CD8-positive, alpha-beta memory T cell (primary cell): ENCODE measurements at regions not wholly inside any gene's neighbourhood (a gene's known extent, or its start where the extent isn't known, plus 50 kb on each side); places are given as distances from the start of the nearest gene placed in this dataset.

Experiments used
- CTCF ChIA-PET: fragments of 350-600 bp; sonication (Branson Sonifier 250); formaldehyde crosslinking; loops from one replicate; lab custom pipeline; 2021; ENCODE audit warnings: antibody characterized with exemption; lab: Charles Lee
- POLR2A ChIA-PET: fragments of 350-600 bp; sonication (Branson Sonifier 250); formaldehyde crosslinking; loops from one replicate; lab custom pipeline; 2021; ENCODE audit warnings: antibody characterized with exemption; lab: Charles Lee
- DNase-seq, 5 donors: peaks; one replicate each; pipeline versions ENCODE4 v3.0.0 to v3.0.0-alpha.2; 2020 to 2022; ENCODE audit warnings: mixed read lengths in 1 of 5
- H3K27ac ChIP-seq: one replicate; pipeline ENCODE4 v1.7.0; 2013; ENCODE audit warnings: low read depth, mild to moderate bottlenecking, low read length, moderate library complexity
- H3K27me3 ChIP-seq: 2 replicates; pipeline ENCODE4 v1.7.0; 2013; ENCODE audit warnings: low read length, mild to moderate bottlenecking; ENCODE audit not compliant: insufficient read depth, poor library complexity, severe bottlenecking
- H3K36me3 ChIP-seq: 2 replicates; pipeline ENCODE4 v1.7.0; 2013; ENCODE audit warnings: mild to moderate bottlenecking, low read length, moderate library complexity; ENCODE audit not compliant: insufficient read depth
- H3K4me1 ChIP-seq: 2 replicates; pipeline ENCODE4 v1.7.0; 2013; ENCODE audit warnings: mild to moderate bottlenecking, low read length, moderate library complexity; ENCODE audit not compliant: insufficient read depth
- H3K4me3 ChIP-seq: 2 replicates; pipeline ENCODE4 v1.7.0; 2013; ENCODE audit warnings: mild to moderate bottlenecking, low read length
- H3K9me3 ChIP-seq: 2 replicates; pipeline ENCODE4 v1.7.0; 2013; ENCODE audit warnings: mild to moderate bottlenecking, low read length
- H3K27ac Mint-ChIP-seq, 8 donors: one replicate each; pipeline ENCODE4 v1.8.0; 2020 to 2021; ENCODE audit warnings: mixed read lengths in 8 of 8, mild to moderate bottlenecking in 6 of 8, inconsistent platforms in 3 of 8, moderate library complexity in 3 of 8
- H3K27me3 Mint-ChIP-seq, 2 donors: one replicate each; pipeline ENCODE4 v1.8.0; 2020 to 2021; ENCODE audit warnings: mixed read lengths in 2 of 2, mild to moderate bottlenecking in 1 of 2, moderate library complexity in 1 of 2
- H3K36me3 Mint-ChIP-seq, 3 donors: one replicate each; pipeline ENCODE4 v1.8.0; 2020 to 2021; ENCODE audit warnings: mixed read lengths in 3 of 3, inconsistent platforms in 1 of 3, mild to moderate bottlenecking in 1 of 3
- H3K4me1 Mint-ChIP-seq, 3 donors: one replicate each; pipeline ENCODE4 v1.8.0; 2020 to 2021; ENCODE audit warnings: mixed read lengths in 3 of 3, inconsistent platforms in 1 of 3, mild to moderate bottlenecking in 1 of 3
- H3K4me3 Mint-ChIP-seq, 7 donors: one replicate each; pipeline ENCODE4 v1.8.0; 2020 to 2021; ENCODE audit warnings: mixed read lengths in 7 of 7, mild to moderate bottlenecking in 6 of 7, moderate library complexity in 4 of 7, inconsistent platforms in 2 of 7
- H3K9me3 Mint-ChIP-seq, 5 donors: one replicate each; pipeline ENCODE4 v1.8.0; 2020 to 2022; ENCODE audit warnings: mixed read lengths in 5 of 5, mild to moderate bottlenecking in 3 of 5, moderate library complexity in 2 of 5, inconsistent platforms in 1 of 5

DNA sequence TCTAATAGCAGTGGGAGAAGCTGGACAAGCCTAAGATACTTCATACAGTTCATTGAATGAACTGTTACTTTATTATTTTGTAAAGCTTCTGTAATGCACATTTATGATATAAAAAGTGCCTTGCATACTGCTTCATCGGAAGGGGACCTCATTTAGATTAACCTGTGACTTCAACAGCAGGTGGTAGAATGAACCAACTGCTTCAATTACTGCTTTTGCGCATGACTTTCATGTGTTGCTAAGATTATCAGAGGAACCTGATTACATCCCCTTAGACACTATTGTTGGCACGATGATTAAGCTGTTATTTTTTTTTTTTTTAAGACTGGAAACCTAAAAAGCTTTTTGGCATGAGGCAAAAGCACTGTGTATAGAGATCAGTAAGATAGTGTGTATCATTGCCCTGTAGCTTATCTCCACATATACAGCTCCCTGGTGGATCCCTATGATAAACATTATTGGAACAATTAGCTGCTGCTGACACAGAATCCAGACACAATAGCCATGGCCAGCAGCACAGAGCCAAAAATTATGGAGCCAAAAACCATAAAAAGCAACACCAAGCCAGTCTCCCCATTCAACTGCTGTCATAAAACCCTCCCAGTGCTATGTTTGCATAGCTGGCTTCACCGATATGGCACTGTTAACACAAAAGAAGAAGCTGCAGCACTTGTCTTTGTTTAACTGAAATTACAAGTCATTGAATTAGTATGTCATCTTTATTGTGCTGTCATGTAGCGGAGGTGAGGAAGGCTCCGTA, 731.6 kb upstream of the MMS22L start:
- Mint-ChIP-seq H3K4me3 (no peak overlapping the region), H3K9me3 (peaks cover 0 to 23% (median 4%) of the 10 kb centered on the region in 5 donors), H3K27ac (no peak overlapping the region), H3K4me1 (no peaks in the 10 kb centered on the region), H3K36me3 (peaks cover 0 to 1% (median 0%) of the 10 kb centered on the region in 3 donors), H3K27me3 (no peaks in the 10 kb centered on the region)
- ChIA-PET CTCF (no interaction called here), POLR2A (no interaction called here)
- Histone ChIP-seq H3K36me3 (no peaks in the 10 kb centered on the region), H3K27me3 (no peaks in the 10 kb centered on the region), H3K27ac (no peak overlapping the region), H3K4me1 (no peaks in the 10 kb centered on the region), H3K4me3 (no peak overlapping the region), H3K9me3 (no peaks in the 10 kb centered on the region)
- DNase-seq: no peak

DNA sequence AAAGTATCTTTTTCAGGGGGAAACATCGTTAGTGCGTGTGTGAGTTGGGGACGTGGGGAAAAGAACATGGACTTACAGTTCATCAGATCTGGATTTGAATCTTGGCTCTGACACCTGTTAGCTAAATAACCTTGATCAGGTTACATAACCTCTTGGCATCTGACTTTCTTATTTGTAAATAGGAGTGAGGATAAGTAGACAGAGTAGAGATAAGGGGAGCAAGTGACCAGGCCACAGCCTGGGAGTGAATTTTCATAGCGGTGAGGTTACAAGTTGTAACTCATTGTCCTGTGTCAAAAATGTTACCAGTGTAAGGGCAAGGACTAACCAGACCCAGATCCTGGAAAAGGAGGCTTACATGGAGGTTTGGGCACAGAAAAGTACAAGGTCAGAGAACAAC, 733.5 kb upstream of the MMS22L start:
- peak overlapping the region in 1 of 7 donors; percentile 40 for H3K4me3 Mint-ChIP-seq
- no peak overlapping the region for H3K27ac ChIP-seq

DNA sequence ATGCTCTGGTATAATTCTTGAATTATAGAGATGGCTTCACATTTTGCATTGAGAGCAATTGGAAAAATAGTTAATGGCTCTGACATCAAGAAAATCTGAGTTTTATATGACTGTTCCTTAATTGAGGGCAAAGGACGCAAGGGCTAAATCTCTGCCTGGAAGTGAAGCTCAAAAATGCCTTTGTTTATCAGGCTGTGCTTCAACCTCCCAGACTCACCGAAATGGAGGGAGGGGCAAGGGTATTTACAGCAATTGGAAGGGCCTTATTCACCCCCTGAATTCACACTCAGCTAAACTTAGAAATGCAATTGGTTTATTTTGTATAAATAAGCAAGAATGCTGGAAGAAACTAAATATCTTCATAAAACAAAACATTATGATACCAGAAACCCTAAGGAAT, 737.2 kb upstream of the MMS22L start:
- no peaks in the 10 kb centered on the region for H3K4me1 ChIP-seq
- ChIA-PET CTCF (no interaction called here), POLR2A (no interaction called here)
- no peak overlapping the region for H3K4me3 Mint-ChIP-seq
- H3K36me3 Mint-ChIP-seq: peaks cover 0 to 1% (median 0%) of the 10 kb centered on the region in 3 donors
- no peak overlapping the region for H3K4me3 ChIP-seq
- H3K27ac ChIP-seq: no peak overlapping the region
- DNase-seq: no peak
- peaks cover 0 to 21% (median 2%) of the 10 kb centered on the region in 5 donors for H3K9me3 Mint-ChIP-seq
- H3K4me1 Mint-ChIP-seq: no peaks in the 10 kb centered on the region
- no peaks in the 10 kb centered on the region for H3K27me3 ChIP-seq
- H3K27ac Mint-ChIP-seq: no peak overlapping the region
- H3K27me3 Mint-ChIP-seq: no peaks in the 10 kb centered on the region
- H3K36me3 ChIP-seq: no peaks in the 10 kb centered on the region
- H3K9me3 ChIP-seq: no peaks in the 10 kb centered on the region

More for the DNA sequence above, 733.5 kb upstream of the MMS22L start:
- peaks cover 0 to 1% (median 0%) of the 10 kb centered on the region in 3 donors for H3K36me3 Mint-ChIP-seq
- H3K4me3 ChIP-seq: no peak overlapping the region
- H3K9me3 Mint-ChIP-seq: peaks cover 0 to 25% (median 3%) of the 10 kb centered on the region in 5 donors
- H3K4me1 ChIP-seq: no peaks in the 10 kb centered on the region
- H3K4me1 Mint-ChIP-seq: no peaks in the 10 kb centered on the region
- no peaks in the 10 kb centered on the region for H3K27me3 ChIP-seq
- CTCF ChIA-PET: no interaction called here
- DNase-seq: no peak
- no peaks in the 10 kb centered on the region for H3K36me3 ChIP-seq
- no peaks in the 10 kb centered on the region for H3K27me3 Mint-ChIP-seq
- no peaks in the 10 kb centered on the region for H3K9me3 ChIP-seq
- no peak overlapping the region for H3K27ac Mint-ChIP-seq
- POLR2A ChIA-PET: no interaction called here

DNA sequence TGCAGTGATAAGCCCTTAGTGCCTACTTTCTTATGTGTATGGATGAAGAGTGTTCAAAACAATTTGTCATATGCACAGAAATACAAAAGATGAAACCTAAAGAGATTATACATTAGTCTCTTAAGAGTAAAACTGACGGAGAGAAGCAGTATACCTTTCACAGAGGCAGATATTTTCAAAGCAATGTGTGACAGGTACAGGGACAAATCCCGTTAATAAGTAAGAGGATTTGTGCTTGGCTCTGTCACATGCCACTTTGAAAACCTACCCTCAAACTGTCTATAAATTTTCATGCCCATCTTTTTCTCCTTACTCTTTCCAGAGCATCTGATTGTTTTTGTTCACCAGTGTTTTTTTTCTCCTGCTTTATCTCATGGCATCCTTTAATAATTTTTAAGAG, 741.3 kb upstream of the MMS22L start:
- Mint-ChIP-seq H3K27ac (no peak overlapping the region), H3K27me3 (no peaks in the 10 kb centered on the region), H3K4me1 (no peaks in the 10 kb centered on the region), H3K9me3 (peaks cover 0 to 17% (median 2%) of the 10 kb centered on the region in 5 donors), H3K4me3 (no peak overlapping the region), H3K36me3 (no peaks in the 10 kb centered on the region)
- Histone ChIP-seq H3K36me3 (no peaks in the 10 kb centered on the region), H3K9me3 (no peaks in the 10 kb centered on the region), H3K4me1 (no peaks in the 10 kb centered on the region), H3K27ac (no peak overlapping the region), H3K27me3 (no peaks in the 10 kb centered on the region), H3K4me3 (no peak overlapping the region)
- ChIA-PET POLR2A (no interaction called here), CTCF (no interaction called here)
- DNase-seq: no peak

DNA sequence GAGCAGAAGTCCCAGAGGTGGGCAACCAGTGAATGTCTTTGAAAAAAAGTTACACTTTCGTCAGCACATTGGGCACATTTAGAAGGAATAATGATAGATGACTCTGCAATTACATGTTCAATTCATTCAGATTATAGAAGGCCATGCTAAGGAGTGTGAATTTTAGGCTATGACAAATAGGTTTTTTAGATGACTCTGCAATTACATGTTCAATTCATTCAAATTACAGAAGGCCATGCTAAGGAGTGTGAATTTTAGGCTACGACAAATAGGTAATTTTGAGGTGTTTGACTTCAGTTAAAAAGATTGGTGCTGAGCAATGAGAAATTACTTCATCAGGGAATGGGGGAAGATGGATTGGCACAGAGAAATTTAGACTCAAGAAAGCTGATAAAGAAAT, 744.9 kb upstream of the MMS22L start:
- no peak overlapping the region for H3K4me3 Mint-ChIP-seq
- ChIA-PET POLR2A (no interaction called here), CTCF (no interaction called here)
- H3K27me3 ChIP-seq: no peaks in the 10 kb centered on the region
- H3K9me3 ChIP-seq: no peaks in the 10 kb centered on the region
- H3K36me3 ChIP-seq: no peaks in the 10 kb centered on the region
- H3K9me3 Mint-ChIP-seq: peaks cover 2 to 15% (median 3%) of the 10 kb centered on the region in 5 donors
- H3K27me3 Mint-ChIP-seq: no peaks in the 10 kb centered on the region
- no peak overlapping the region for H3K27ac Mint-ChIP-seq
- H3K4me1 ChIP-seq: no peaks in the 10 kb centered on the region
- no peak overlapping the region for H3K4me3 ChIP-seq
- H3K27ac ChIP-seq: no peak overlapping the region
- H3K4me1 Mint-ChIP-seq: no peaks in the 10 kb centered on the region
- DNase-seq: no peak
- no peaks in the 10 kb centered on the region for H3K36me3 Mint-ChIP-seq

DNA sequence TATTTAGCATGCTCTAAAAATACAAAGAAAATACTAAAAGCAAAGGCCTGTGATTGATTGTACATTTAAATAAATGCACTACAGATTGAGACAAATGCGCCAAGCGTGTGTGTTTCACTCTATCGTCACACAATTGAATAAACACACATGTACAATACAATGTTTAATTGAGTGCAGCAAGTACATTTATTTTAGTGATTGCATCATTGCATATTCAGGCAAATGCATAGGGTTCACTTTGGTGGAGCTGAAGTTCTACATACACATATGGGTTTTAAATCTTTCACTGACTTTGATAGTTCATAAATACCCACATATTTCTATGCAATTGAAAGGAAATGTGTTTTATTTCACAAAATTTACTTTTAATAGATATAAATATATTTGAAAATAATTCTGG, 750.6 kb upstream of the MMS22L start:
- no peaks in the 10 kb centered on the region for H3K27me3 Mint-ChIP-seq
- H3K4me1 Mint-ChIP-seq: no peaks in the 10 kb centered on the region
- H3K4me3 Mint-ChIP-seq: no peak overlapping the region
- no peaks in the 10 kb centered on the region for H3K27me3 ChIP-seq
- no peak for DNase-seq
- ChIA-PET CTCF (no interaction called here), POLR2A (no interaction called here)
- no peaks in the 10 kb centered on the region for H3K4me1 ChIP-seq
- H3K9me3 ChIP-seq: no peaks in the 10 kb centered on the region
- H3K36me3 Mint-ChIP-seq: no peaks in the 10 kb centered on the region
- no peaks in the 10 kb centered on the region for H3K36me3 ChIP-seq
- peaks cover 0 to 7% (median 5%) of the 10 kb centered on the region in 5 donors for H3K9me3 Mint-ChIP-seq
- H3K27ac Mint-ChIP-seq: no peak overlapping the region
- no peak overlapping the region for H3K27ac ChIP-seq
- H3K4me3 ChIP-seq: no peak overlapping the region

DNA sequence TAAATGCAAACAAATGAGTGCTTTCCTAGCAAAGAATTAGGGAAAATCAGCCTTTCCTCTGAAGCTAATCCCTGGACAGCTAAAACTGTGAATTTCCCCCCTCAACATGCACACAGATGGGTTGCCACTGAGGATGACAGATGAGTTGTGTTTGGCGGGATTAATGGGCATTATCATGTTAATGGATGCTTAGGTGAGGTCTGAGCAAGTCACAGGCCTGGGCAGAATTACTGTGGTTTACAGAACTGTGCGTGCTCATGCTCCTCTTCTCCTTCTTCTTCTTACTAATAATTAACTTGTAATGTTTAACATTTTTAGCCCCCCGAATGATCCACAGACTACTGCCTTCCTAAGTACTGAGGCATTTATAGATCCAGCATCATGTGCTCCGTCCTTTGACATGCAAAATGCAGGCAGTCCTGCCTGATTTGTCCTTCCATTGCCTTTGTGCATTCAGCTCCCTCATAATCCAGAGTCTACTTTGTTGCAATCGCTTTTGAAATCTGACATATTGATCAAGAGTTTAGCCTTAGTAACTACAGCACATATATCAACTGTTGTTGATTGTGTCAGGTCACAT, 753.4 kb upstream of the MMS22L start:
- no peaks in the 10 kb centered on the region for H3K36me3 Mint-ChIP-seq
- no peak overlapping the region for H3K4me3 ChIP-seq
- ChIA-PET CTCF (no interaction called here), POLR2A (no interaction called here)
- no peaks in the 10 kb centered on the region for H3K4me1 ChIP-seq
- H3K4me3 Mint-ChIP-seq: no peak overlapping the region
- H3K27me3 Mint-ChIP-seq: no peaks in the 10 kb centered on the region
- H3K9me3 ChIP-seq: no peaks in the 10 kb centered on the region
- DNase-seq: no peak
- H3K4me1 Mint-ChIP-seq: no peaks in the 10 kb centered on the region
- peaks cover 0 to 5% (median 2%) of the 10 kb centered on the region in 5 donors for H3K9me3 Mint-ChIP-seq
- H3K36me3 ChIP-seq: no peaks in the 10 kb centered on the region
- H3K27me3 ChIP-seq: no peaks in the 10 kb centered on the region
- H3K27ac ChIP-seq: no peak overlapping the region
- H3K27ac Mint-ChIP-seq: no peak overlapping the region

DNA sequence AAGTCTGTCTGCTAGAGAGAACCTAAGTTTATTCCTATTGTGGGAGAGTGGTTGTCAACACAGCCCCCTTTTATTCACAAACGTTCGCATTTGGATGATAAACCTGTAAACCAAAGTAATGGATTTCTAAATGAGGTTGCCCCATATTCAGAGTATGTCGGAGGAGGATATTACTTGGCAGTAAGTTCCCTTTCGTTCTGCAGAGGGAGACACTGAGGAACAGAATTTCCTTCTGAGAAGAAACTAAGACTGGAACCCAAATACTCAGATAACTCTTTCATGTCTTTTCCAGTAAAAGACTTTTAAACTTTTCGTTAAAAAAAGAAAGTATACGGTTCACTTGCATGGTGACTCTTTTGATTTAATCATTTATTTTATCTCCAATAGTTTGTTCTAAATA, 754.6 kb upstream of the MMS22L start:
- H3K9me3 ChIP-seq: no peaks in the 10 kb centered on the region

More for the DNA sequence above, 754.6 kb upstream of the MMS22L start:
- H3K4me3 ChIP-seq: no peak overlapping the region
- Mint-ChIP-seq H3K27ac (no peak overlapping the region), H3K36me3 (no peaks in the 10 kb centered on the region), H3K4me3 (no peak overlapping the region), H3K27me3 (no peaks in the 10 kb centered on the region), H3K9me3 (peaks cover 0 to 5% (median 2%) of the 10 kb centered on the region in 5 donors), H3K4me1 (no peaks in the 10 kb centered on the region)
- no peaks in the 10 kb centered on the region for H3K27me3 ChIP-seq
- no peaks in the 10 kb centered on the region for H3K4me1 ChIP-seq
- ChIA-PET POLR2A (no interaction called here), CTCF (no interaction called here)
- DNase-seq: no peak
- no peak overlapping the region for H3K27ac ChIP-seq
- H3K36me3 ChIP-seq: no peaks in the 10 kb centered on the region
